Thyroid gland (tissue), 4 donors: ENCODE measurements at regions not wholly inside any gene's neighbourhood (a gene's known extent, or its start where the extent isn't known, plus 50 kb on each side); places are given as distances from the start of the nearest gene placed in this dataset.

ENCODE experiments used
- DNase-seq, 2 donors: peaks; one replicate each; pipeline ENCODE4 v3.0.0-alpha.2; 2019
- H3K27ac ChIP-seq, 3 donors: fragments of 200-600 bp; sonication (generic); 1 replicate in 2 of 3; 2 replicates in 1 of 3; pipeline ENCODE4 v1.5.1; 2016 to 2019; ENCODE audit warnings: mild to moderate bottlenecking in 1 of 3, moderate library complexity in 1 of 3
- H3K27me3 ChIP-seq: fragments of 200-600 bp; sonication (generic); one replicate; pipeline ENCODE4 v1.5.1; 2019
- H3K36me3 ChIP-seq, 2 donors: fragments of 200-600 bp; sonication (generic); one replicate each; pipeline ENCODE4 v1.5.1; 2016 to 2019
- H3K4me1 ChIP-seq, 2 donors: fragments of 200-600 bp; sonication (generic); one replicate each; pipeline ENCODE4 v1.5.1; 2017 to 2019
- H3K4me3 ChIP-seq, 3 donors: fragments of 200-600 bp; sonication (generic); replicated peaks in 1 of 3; 1 replicate in 2 of 3; 2 replicates in 1 of 3; pipeline ENCODE4 v1.5.1; 2016; ENCODE audit warnings: mild to moderate bottlenecking in 1 of 3
- H3K9me3 ChIP-seq: fragments of 200-600 bp; sonication (generic); one replicate; pipeline ENCODE4 v1.5.1; 2017
- CTCF ChIP-seq, 6 experiments: fragments of 200-600 bp in 3 of 6; fragments of 450-650 bp in 3 of 6; sonication (generic) in 3 of 6; IDR thresholded peaks; one replicate each; pipeline ENCODE4 v1.5.1; 2016 to 2019; ENCODE audit warnings: antibody characterized with exemption in 6 of 6, mild to moderate bottlenecking in 2 of 6, inconsistent platforms in 1 of 6, moderate library complexity in 1 of 6
- POLR2A ChIP-seq, 2 donors: fragments of 450-650 bp; IDR thresholded peaks; one replicate each; pipeline ENCODE4 v1.6.1; 2017; ENCODE audit warnings: antibody characterized with exemption in 2 of 2, mild to moderate bottlenecking in 2 of 2, moderate library complexity in 1 of 2
- WGBS, 2 donors: methylation state at CpG; one replicate each; pipeline ENCODE4 v1.1.5; 2017; 5-methylcytosine and 5-hydroxymethylcytosine counted together
- intact Hi-C: fragments of 100-400 bp; cut with DNase I; formaldehyde crosslinking; loops from one replicate; pipeline ENCODE4 v1.15.1; 2023

GRCh38 chr15:37638691-37639090, 295.7 kb upstream of the TMCO5A start:
- H3K27me3 ChIP-seq, result no peaks in the 10 kb centered on the region
- no peak overlapping the region for H3K27ac ChIP-seq
- no peak for TF ChIP-seq POLR2A (IDR thresholded peaks at IDR 0.05)
- no peak for TF ChIP-seq CTCF (IDR thresholded peaks at IDR 0.05)
- H3K9me3 ChIP-seq, result no peaks in the 10 kb centered on the region
- no peak overlapping the region for H3K4me3 ChIP-seq
- intact Hi-C loops, result no loop called here
- no peaks in the 10 kb centered on the region for H3K36me3 ChIP-seq
- H3K4me1 ChIP-seq, result no peaks in the 10 kb centered on the region
- no peak for DNase-seq

GRCh38 chr15:37652646-37653417, 281.6 kb upstream of the TMCO5A start:
- H3K4me3 ChIP-seq, result no peak overlapping the region
- no peak for DNase-seq
- no peak overlapping the region for H3K27ac ChIP-seq
- WGBS, 2 donors, result 61 to 79% methylated on average over 2 of the region's 2 CpGs
- H3K36me3 ChIP-seq, result no peaks in the 10 kb centered on the region
- no peaks in the 10 kb centered on the region for H3K9me3 ChIP-seq
- TF ChIP-seq CTCF (IDR thresholded peaks at IDR 0.05), result no peak
- no peak for TF ChIP-seq POLR2A (IDR thresholded peaks at IDR 0.05)
- intact Hi-C loops, result no loop called here
- H3K27me3 ChIP-seq, result no peaks in the 10 kb centered on the region
- no peaks in the 10 kb centered on the region for H3K4me1 ChIP-seq

- no peak overlapping the region for H3K27ac ChIP-seq
- DNase-seq, result no peak
- WGBS, 2 donors, result 86 to 100% methylated on average over 3 of the region's 3 CpGs
- no peak overlapping the region for H3K4me3 ChIP-seq
- H3K4me1 ChIP-seq, result no peaks in the 10 kb centered on the region
- no peaks in the 10 kb centered on the region for H3K27me3 ChIP-seq
- H3K36me3 ChIP-seq, result no peaks in the 10 kb centered on the region
- intact Hi-C loops, result no loop called here
- no peaks in the 10 kb centered on the region for H3K9me3 ChIP-seq
- TF ChIP-seq CTCF (IDR thresholded peaks at IDR 0.05), result no peak
- TF ChIP-seq POLR2A (IDR thresholded peaks at IDR 0.05), result no peak
Measured at GRCh38 chr15:37678124-37678523, 256.3 kb upstream of the TMCO5A start.

GRCh38 chr15:37679627-37680026, 254.8 kb upstream of the TMCO5A start:
- intact Hi-C loops, result loop anchor here (10.0 kb wide), 1 partner anchor 205 kb away; no protein-coding TSS in a partner anchor
- H3K4me1 ChIP-seq, result no peaks in the 10 kb centered on the region
- TF ChIP-seq CTCF (IDR thresholded peaks at IDR 0.05) (no peak), POLR2A (IDR thresholded peaks at IDR 0.05) (no peak)
- H3K9me3 ChIP-seq, result no peaks in the 10 kb centered on the region
- 81 to 84% methylated on average over 3 of the region's 3 CpGs for WGBS, 2 donors
- no peak overlapping the region for H3K4me3 ChIP-seq
- DNase-seq, result no peak
- no peaks in the 10 kb centered on the region for H3K27me3 ChIP-seq
- H3K36me3 ChIP-seq, result no peaks in the 10 kb centered on the region
- H3K27ac ChIP-seq, result no peak overlapping the region

GRCh38 chr15:37682304-37682703, 252.1 kb upstream of the TMCO5A start:
- TF ChIP-seq POLR2A (IDR thresholded peaks at IDR 0.05), result no peak
- peak in 3 of 6 experiments; percentile 21 to 36 (median 34) for TF ChIP-seq CTCF (IDR thresholded peaks at IDR 0.05)
- intact Hi-C loops, result loop anchor here (10.0 kb wide), 1 partner anchor 202 kb away; no protein-coding TSS in a partner anchor
- H3K27me3 ChIP-seq, result no peaks in the 10 kb centered on the region
- H3K9me3 ChIP-seq, result no peaks in the 10 kb centered on the region
- H3K36me3 ChIP-seq, result no peaks in the 10 kb centered on the region
- WGBS, 2 donors, result 88% methylated on average over 4 of the region's 4 CpGs
- H3K4me3 ChIP-seq, result no peak overlapping the region
- no peak overlapping the region for H3K27ac ChIP-seq
- DNase-seq, result no peak
- no peaks in the 10 kb centered on the region for H3K4me1 ChIP-seq
